ENCODE measurements at regions not wholly inside any gene's neighbourhood (a gene's known extent, or its start where the extent isn't known, plus 50 kb on each side); places are given as distances from the start of the nearest gene placed in this dataset.

DNA sequence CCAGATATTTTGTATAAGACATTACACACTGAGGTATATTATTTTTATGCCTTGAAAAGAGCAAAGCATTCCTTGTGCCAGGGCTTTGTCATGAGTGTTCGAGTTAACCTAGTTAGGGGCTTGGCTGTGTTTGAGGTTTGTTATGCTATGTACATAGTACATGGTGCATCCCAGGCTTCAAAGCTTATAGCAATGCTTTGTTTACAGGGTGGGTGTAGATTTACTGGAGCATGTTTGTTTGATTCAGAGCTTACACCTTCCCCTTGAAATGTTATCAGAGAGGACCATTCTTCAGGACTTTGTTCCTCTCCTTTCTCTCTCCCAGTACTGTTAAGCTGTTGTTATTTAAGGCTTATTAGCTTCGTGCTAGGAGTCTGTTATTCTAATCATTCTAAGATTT is 738.7 kb upstream of the LRRTM4 start:
- TF ChIP-seq, protein P1, sequence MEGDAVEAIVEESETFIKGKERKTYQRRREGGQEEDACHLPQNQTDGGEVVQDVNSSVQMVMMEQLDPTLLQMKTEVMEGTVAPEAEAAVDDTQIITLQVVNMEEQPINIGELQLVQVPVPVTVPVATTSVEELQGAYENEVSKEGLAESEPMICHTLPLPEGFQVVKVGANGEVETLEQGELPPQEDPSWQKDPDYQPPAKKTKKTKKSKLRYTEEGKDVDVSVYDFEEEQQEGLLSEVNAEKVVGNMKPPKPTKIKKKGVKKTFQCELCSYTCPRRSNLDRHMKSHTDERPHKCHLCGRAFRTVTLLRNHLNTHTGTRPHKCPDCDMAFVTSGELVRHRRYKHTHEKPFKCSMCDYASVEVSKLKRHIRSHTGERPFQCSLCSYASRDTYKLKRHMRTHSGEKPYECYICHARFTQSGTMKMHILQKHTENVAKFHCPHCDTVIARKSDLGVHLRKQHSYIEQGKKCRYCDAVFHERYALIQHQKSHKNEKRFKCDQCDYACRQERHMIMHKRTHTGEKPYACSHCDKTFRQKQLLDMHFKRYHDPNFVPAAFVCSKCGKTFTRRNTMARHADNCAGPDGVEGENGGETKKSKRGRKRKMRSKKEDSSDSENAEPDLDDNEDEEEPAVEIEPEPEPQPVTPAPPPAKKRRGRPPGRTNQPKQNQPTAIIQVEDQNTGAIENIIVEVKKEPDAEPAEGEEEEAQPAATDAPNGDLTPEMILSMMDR (IDR thresholded peaks at IDR 0.05), result no peak
- no peak for TF ChIP-seq POLR2A (IDR thresholded peaks at IDR 0.05)

Measured in testis (tissue), 2 donors.